HL-60 (cell line): ENCODE measurements at regions not wholly inside any gene's neighbourhood (a gene's known extent, or its start where the extent isn't known, plus 50 kb on each side); places are given as distances from the start of the nearest gene placed in this dataset.

ENCODE experiments used
- GABPA ChIP-seq: IDR thresholded peaks from 2 replicates; pipeline ENCODE4 v1.6.1; 2012; ENCODE audit warnings: low read depth
- POLR2AphosphoS5 ChIP-seq: IDR thresholded peaks from 2 replicates; pipeline ENCODE4 v1.6.1; 2012; ENCODE audit warnings: low read depth
- SPI1 ChIP-seq: IDR thresholded peaks from 2 replicates; pipeline ENCODE4 v1.6.1; 2012; ENCODE audit warnings: low read depth, mild to moderate bottlenecking, borderline replicate concordance
- TF ChIP-seq, protein P1 (sequence below): IDR thresholded peaks from one replicate; pipeline ENCODE4 v1.5.1; 2011; ENCODE audit warnings: low read length, control low read depth, inconsistent platforms; ENCODE audit not compliant: insufficient read depth
- TF ChIP-seq, protein P2 (sequence below): IDR thresholded peaks from 2 replicates; pipeline ENCODE4 v1.6.1; 2012; ENCODE audit warnings: low read depth; ENCODE audit not compliant: insufficient replicate concordance

DNA sequence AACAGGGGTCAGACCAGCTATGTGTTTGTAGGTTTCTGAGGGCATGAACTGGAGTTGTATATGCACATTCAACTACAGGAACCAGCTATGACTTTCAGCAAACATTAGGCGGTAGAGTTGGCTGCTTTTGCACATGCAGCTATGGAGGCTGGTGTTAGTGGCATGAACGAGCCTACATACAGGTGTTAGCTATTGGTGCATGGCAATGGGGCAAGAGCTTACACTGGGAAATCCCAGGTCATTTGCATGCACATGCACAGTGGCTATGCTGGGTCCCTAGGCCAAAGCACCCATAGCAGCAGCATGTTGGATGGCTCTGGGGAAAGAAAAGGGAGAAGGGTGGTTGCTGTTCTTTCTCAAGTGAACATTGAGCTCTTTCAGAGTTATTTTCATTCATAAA is 1018.5 kb upstream of the PHF14 start:
- TF ChIP-seq, protein P1, sequence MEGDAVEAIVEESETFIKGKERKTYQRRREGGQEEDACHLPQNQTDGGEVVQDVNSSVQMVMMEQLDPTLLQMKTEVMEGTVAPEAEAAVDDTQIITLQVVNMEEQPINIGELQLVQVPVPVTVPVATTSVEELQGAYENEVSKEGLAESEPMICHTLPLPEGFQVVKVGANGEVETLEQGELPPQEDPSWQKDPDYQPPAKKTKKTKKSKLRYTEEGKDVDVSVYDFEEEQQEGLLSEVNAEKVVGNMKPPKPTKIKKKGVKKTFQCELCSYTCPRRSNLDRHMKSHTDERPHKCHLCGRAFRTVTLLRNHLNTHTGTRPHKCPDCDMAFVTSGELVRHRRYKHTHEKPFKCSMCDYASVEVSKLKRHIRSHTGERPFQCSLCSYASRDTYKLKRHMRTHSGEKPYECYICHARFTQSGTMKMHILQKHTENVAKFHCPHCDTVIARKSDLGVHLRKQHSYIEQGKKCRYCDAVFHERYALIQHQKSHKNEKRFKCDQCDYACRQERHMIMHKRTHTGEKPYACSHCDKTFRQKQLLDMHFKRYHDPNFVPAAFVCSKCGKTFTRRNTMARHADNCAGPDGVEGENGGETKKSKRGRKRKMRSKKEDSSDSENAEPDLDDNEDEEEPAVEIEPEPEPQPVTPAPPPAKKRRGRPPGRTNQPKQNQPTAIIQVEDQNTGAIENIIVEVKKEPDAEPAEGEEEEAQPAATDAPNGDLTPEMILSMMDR: no peak
- TF ChIP-seq POLR2AphosphoS5 (no peak), GABPA (no peak), SPI1 (no peak)
- TF ChIP-seq, protein P2, sequence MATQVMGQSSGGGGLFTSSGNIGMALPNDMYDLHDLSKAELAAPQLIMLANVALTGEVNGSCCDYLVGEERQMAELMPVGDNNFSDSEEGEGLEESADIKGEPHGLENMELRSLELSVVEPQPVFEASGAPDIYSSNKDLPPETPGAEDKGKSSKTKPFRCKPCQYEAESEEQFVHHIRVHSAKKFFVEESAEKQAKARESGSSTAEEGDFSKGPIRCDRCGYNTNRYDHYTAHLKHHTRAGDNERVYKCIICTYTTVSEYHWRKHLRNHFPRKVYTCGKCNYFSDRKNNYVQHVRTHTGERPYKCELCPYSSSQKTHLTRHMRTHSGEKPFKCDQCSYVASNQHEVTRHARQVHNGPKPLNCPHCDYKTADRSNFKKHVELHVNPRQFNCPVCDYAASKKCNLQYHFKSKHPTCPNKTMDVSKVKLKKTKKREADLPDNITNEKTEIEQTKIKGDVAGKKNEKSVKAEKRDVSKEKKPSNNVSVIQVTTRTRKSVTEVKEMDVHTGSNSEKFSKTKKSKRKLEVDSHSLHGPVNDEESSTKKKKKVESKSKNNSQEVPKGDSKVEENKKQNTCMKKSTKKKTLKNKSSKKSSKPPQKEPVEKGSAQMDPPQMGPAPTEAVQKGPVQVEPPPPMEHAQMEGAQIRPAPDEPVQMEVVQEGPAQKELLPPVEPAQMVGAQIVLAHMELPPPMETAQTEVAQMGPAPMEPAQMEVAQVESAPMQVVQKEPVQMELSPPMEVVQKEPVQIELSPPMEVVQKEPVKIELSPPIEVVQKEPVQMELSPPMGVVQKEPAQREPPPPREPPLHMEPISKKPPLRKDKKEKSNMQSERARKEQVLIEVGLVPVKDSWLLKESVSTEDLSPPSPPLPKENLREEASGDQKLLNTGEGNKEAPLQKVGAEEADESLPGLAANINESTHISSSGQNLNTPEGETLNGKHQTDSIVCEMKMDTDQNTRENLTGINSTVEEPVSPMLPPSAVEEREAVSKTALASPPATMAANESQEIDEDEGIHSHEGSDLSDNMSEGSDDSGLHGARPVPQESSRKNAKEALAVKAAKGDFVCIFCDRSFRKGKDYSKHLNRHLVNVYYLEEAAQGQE: no peak
